Muscle layer of duodenum (tissue), 2 donors: ENCODE measurements at regions not wholly inside any gene's neighbourhood (a gene's known extent, or its start where the extent isn't known, plus 50 kb on each side); places are given as distances from the start of the nearest gene placed in this dataset.
A peak's percentile ranks its signal among the peaks of the same experiment; 100 is the strongest.

Experiments
- H3K27ac ChIP-seq: one replicate; pipeline ENCODE4 v1.7.0; 2013; ENCODE audit warnings: mild to moderate bottlenecking, low read length
- H3K27me3 ChIP-seq: one replicate; pipeline ENCODE4 v1.7.0; 2013; ENCODE audit warnings: low read depth, mild to moderate bottlenecking, control low read depth, low read length
- H3K36me3 ChIP-seq, 2 donors: one replicate each; pipeline ENCODE4 v1.7.0; 2013; ENCODE audit warnings: low read length in 2 of 2, control low read depth in 1 of 2, mild to moderate bottlenecking in 1 of 2; ENCODE audit not compliant: insufficient read depth in 2 of 2, control insufficient read depth in 1 of 2
- H3K4me1 ChIP-seq, 2 donors: one replicate each; pipeline ENCODE4 v1.7.0; 2013; ENCODE audit warnings: low read length in 2 of 2, mild to moderate bottlenecking in 2 of 2, control low read depth in 1 of 2, moderate library complexity in 1 of 2; ENCODE audit not compliant: insufficient read depth in 2 of 2, control insufficient read depth in 1 of 2
- H3K4me3 ChIP-seq, 2 donors: one replicate each; pipeline ENCODE4 v1.7.0; 2013; ENCODE audit warnings: low read length in 2 of 2, low read depth in 1 of 2, mild to moderate bottlenecking in 1 of 2
- H3K9me3 ChIP-seq, 2 donors: one replicate each; pipeline ENCODE4 v1.7.0; 2013; ENCODE audit warnings: low read length in 2 of 2, control low read depth in 1 of 2, mild to moderate bottlenecking in 1 of 2; ENCODE audit not compliant: control insufficient read depth in 1 of 2
- donor health status: healthy.

DNA sequence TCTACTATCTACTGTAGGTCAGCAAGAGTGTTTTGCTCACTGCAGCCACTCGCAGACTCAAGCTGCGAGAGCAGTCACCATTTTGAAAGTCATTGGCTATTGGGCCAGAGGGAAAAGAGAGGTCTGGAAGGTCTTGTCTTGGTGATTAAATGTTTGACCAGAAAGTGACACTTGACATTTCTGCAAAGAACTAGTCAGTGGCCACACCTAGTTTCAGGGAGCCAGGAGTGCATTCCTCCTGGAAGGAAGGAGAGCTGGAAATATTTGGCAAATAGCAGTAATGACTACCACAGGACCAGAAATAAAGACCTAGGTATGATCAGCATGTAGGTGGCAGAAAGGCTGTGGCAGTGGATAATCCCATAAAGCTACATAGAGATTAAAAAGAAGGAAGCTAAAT is 440.0 kb upstream of the PLXNA2 start:
- Histone ChIP-seq H3K36me3 (no peaks in the 10 kb centered on the region), H3K27ac (no peak overlapping the region)

GRCh38 chr1:208686592-208686991 is 442.4 kb upstream of the PLXNA2 start:
- no peaks in the 10 kb centered on the region for H3K36me3 ChIP-seq
- H3K27ac ChIP-seq = no peak overlapping the region
- H3K9me3 ChIP-seq = no peaks in the 10 kb centered on the region
- H3K4me1 ChIP-seq = no peaks in the 10 kb centered on the region
- no peak overlapping the region for H3K4me3 ChIP-seq
- no peaks in the 10 kb centered on the region for H3K27me3 ChIP-seq

More for the DNA sequence above, 440.0 kb upstream of the PLXNA2 start:
- Histone ChIP-seq H3K4me1 (no peaks in the 10 kb centered on the region), H3K9me3 (no peaks in the 10 kb centered on the region), H3K27me3 (no peaks in the 10 kb centered on the region), H3K4me3 (no peak overlapping the region)

DNA sequence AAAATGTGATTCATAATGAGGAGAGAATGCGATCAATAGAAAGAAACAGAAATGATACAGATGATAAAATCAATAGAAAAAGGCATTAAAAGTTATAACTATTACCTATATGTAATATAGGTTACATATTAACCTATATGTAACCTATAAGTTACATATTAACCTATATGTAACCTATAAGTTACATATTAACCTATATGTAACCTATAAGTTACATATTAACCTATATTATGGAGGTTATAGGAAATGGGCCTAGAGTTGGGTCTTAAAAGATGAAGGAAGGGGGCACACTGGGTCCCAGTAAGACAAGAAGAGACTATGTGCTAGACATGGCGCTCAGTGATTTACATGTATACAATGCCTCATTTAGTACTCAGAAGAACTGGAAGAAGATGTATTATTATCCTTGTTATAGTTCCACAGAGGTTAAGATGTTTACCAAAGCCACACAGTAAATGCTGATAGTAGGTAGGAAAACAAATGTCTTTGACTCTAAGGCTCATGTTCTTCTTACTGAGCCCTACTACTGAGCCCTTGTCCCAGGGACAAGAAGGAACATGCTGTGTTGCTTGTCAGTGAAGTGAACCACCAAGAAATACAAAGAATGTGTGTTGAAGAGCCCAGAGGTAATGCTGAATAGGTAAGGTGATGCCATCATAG is 444.6 kb upstream of the PLXNA2 start:
- H3K4me1 ChIP-seq = no peaks in the 10 kb centered on the region

GRCh38 chr1:208691012-208691411 is 446.8 kb upstream of the PLXNA2 start:
- no peaks in the 10 kb centered on the region for H3K36me3 ChIP-seq
- H3K27ac ChIP-seq = no peak overlapping the region
- no peaks in the 10 kb centered on the region for H3K4me1 ChIP-seq
- no peaks in the 10 kb centered on the region for H3K9me3 ChIP-seq
- H3K4me3 ChIP-seq = no peak overlapping the region
- no peaks in the 10 kb centered on the region for H3K27me3 ChIP-seq

More for the DNA sequence above, 444.6 kb upstream of the PLXNA2 start:
- no peak overlapping the region for H3K27ac ChIP-seq
- no peaks in the 10 kb centered on the region for H3K9me3 ChIP-seq
- no peaks in the 10 kb centered on the region for H3K27me3 ChIP-seq
- H3K36me3 ChIP-seq = no peaks in the 10 kb centered on the region
- no peak overlapping the region for H3K4me3 ChIP-seq

DNA sequence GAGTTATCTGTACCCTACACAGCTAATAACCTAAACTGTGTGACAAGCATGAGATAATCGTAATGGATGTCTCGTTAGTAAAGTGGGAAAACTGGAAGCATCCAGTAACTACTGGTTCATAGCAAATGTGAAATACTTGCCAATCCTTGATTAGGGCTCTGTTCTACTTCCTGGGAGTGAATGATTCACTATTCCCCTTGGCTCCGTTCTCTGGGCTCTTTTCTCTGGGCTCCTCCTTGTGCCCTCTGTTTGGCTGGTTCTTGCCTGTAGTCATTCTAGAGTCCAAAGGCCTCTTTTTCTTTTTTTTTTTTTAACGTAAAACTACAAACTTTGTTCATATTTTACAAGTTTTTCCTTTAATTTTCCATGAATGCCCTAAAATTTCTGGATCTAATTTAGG is 465.8 kb upstream of the PLXNA2 start:
- H3K36me3 ChIP-seq = no peaks in the 10 kb centered on the region
- H3K9me3 ChIP-seq = no peaks in the 10 kb centered on the region
- H3K4me1 ChIP-seq = no peaks in the 10 kb centered on the region
- H3K4me3 ChIP-seq = no peak overlapping the region
- H3K27ac ChIP-seq = no peak overlapping the region
- no peaks in the 10 kb centered on the region for H3K27me3 ChIP-seq

DNA sequence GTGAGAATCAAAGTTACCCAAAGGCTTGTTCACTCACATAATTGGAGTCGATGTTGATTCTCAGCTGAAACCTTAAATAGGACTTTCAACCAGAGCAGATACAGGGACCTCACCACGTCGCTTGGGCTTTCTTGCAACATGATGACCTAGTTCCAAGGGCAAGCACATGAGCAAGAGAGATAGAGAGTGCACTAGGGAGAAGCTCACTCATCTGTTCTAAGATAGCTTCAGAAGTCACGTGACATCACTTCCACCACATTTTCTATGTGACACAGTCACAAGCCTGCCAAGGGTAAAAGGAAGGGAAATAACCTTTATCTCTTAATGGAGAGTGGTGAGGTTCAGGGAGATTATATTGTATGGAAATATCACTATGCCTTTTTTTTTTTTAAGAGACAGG is 470.1 kb upstream of the PLXNA2 start:
- H3K36me3 ChIP-seq = no peaks in the 10 kb centered on the region
- no peaks in the 10 kb centered on the region for H3K9me3 ChIP-seq
- no peak overlapping the region for H3K4me3 ChIP-seq
- no peaks in the 10 kb centered on the region for H3K4me1 ChIP-seq
- no peak overlapping the region for H3K27ac ChIP-seq
- no peaks in the 10 kb centered on the region for H3K27me3 ChIP-seq

GRCh38 chr1:208717525-208717924 is 473.3 kb upstream of the PLXNA2 start:
- Histone ChIP-seq H3K4me3 (no peak overlapping the region), H3K27ac (no peak overlapping the region), H3K9me3 (peaks cover 6 to 12% of the 10 kb centered on the region in 2 donors), H3K4me1 (no peaks in the 10 kb centered on the region), H3K27me3 (no peaks in the 10 kb centered on the region), H3K36me3 (no peaks in the 10 kb centered on the region)

DNA sequence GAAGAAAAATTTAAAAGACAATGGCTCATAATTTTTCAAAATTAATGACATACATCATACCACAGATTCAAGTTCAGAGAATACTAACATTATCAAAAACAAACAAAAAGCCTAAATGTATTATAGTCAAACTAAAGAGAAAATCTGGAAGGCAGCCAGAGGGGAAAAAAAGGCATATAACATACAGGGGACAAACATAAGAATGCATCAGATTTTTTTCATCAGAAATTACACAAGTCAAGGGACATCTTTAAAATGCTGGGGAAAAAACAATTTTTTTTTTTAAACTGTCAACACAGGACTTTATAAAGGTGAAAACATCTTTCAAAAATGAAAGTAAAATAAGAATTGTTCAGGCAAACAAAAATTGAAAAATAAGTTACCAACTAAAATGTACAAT is 478.4 kb upstream of the PLXNA2 start:
- Histone ChIP-seq H3K36me3 (no peaks in the 10 kb centered on the region), H3K27me3 (no peaks in the 10 kb centered on the region), H3K27ac (no peak overlapping the region), H3K4me1 (no peaks in the 10 kb centered on the region), H3K9me3 (peaks cover 11 to 23% of the 10 kb centered on the region in 2 donors), H3K4me3 (no peak overlapping the region)

DNA sequence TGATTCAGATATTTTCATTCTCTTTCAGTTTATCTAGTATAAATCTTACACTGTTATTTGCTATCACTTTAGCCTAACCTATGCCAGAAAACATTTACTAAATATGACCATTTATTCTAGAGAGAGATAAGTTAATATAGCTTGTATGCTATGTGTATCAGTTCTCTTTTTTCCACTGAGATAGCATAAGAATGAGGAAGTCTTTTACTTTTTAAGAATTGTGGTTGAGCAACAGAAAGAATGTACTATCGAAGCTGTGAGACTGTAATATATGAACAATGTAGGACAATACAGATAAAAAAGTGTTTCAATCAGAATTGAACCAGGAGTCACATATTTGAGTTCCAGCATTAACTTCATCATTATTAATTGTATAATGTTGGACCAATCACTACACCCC is 479.9 kb upstream of the PLXNA2 start:
- no peaks in the 10 kb centered on the region for H3K27me3 ChIP-seq
- H3K9me3 ChIP-seq = peaks cover 11 to 23% of the 10 kb centered on the region in 2 donors
- no peak overlapping the region for H3K4me3 ChIP-seq
- H3K27ac ChIP-seq = no peak overlapping the region
- H3K4me1 ChIP-seq = no peaks in the 10 kb centered on the region
- H3K36me3 ChIP-seq = no peaks in the 10 kb centered on the region

DNA sequence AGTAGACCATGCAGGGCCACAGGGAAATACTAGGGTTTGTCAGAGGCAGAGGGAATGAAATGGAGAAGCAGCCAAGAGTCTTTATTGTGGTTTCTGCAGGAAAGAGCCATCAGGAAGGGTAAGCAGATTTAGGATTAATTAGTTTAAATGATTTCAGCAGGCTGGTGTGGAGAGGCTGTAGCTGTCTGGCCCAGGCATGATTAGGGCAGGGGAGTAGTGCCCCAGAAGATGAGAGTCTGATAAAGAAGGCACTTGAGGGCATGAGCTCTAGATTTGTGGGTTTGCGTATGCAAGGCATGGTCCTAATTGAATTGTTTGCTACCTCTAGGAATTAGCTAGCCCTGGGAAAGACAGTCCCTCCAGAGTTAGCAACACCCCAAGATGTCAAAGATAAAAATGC is 484.6 kb upstream of the PLXNA2 start:
- H3K9me3 ChIP-seq = peaks cover 0 to under 1% of the 10 kb centered on the region in 2 donors
- no peak overlapping the region for H3K27ac ChIP-seq
- H3K36me3 ChIP-seq = no peaks in the 10 kb centered on the region
- no peak overlapping the region for H3K4me3 ChIP-seq
- H3K27me3 ChIP-seq = no peaks in the 10 kb centered on the region
- H3K4me1 ChIP-seq = no peaks in the 10 kb centered on the region

- H3K4me3 ChIP-seq = peak overlapping the region in 1 of 2 donors; percentile 40
- no peaks in the 10 kb centered on the region for H3K36me3 ChIP-seq
- no peaks in the 10 kb centered on the region for H3K9me3 ChIP-seq
- no peaks in the 10 kb centered on the region for H3K4me1 ChIP-seq
- H3K27me3 ChIP-seq = no peaks in the 10 kb centered on the region
- no peak overlapping the region for H3K27ac ChIP-seq
These were observed 488.0 kb upstream of the PLXNA2 start for GRCh38 chr1:208731981-208732821.
